NOMO-1 (cell line): ENCODE measurements at regions not wholly inside any gene's neighbourhood (a gene's known extent, or its start where the extent isn't known, plus 50 kb on each side); places are given as distances from the start of the nearest gene placed in this dataset.

Experiments
- DNase-seq, 2 experiments: peaks; one replicate each; lab custom pipeline; 2025; ENCODE audit not compliant: unreplicated experiment in 2 of 2; lab: John Stamatoyannopoulos, UW

GRCh38 chr6:22621701-22622100 is 52.3 kb downstream of the HDGFL1 start:
- DNase-seq = no peak

- no peak for DNase-seq
Observed at GRCh38 chr6:22622351-22622750, 53.0 kb downstream of the HDGFL1 start.

GRCh38 chr6:22622813-22623212 is 53.4 kb downstream of the HDGFL1 start:
- no peak for DNase-seq

- DNase-seq = no peak
Observed at GRCh38 chr6:22627644-22628043, 58.3 kb downstream of the HDGFL1 start.

GRCh38 chr6:22631091-22631490 is 61.7 kb downstream of the HDGFL1 start:
- no peak for DNase-seq

- DNase-seq = no peak
Observed at GRCh38 chr6:22632581-22633145, 63.3 kb downstream of the HDGFL1 start.

- no peak for DNase-seq
Observed at GRCh38 chr6:22636452-22636851, 67.1 kb downstream of the HDGFL1 start.

GRCh38 chr6:22637782-22638181 is 68.4 kb downstream of the HDGFL1 start:
- DNase-seq = no peak

GRCh38 chr6:22638320-22638719 is 69.0 kb downstream of the HDGFL1 start:
- DNase-seq = no peak

GRCh38 chr6:22642254-22642653 is 72.9 kb downstream of the HDGFL1 start:
- DNase-seq = no peak

- no peak for DNase-seq
Observed at GRCh38 chr6:22643780-22644179, 74.4 kb downstream of the HDGFL1 start.

GRCh38 chr6:22647719-22648118 is 78.4 kb downstream of the HDGFL1 start:
- no peak for DNase-seq

- no peak for DNase-seq
Observed at GRCh38 chr6:22651731-22652130, 82.4 kb downstream of the HDGFL1 start.

GRCh38 chr6:22653980-22654610 is 84.7 kb downstream of the HDGFL1 start:
- DNase-seq = no peak

GRCh38 chr6:22656706-22657351 is 87.5 kb downstream of the HDGFL1 start:
- DNase-seq = no peak

- DNase-seq = no peak
Observed at GRCh38 chr6:22657352-22657980, 88.1 kb downstream of the HDGFL1 start.

GRCh38 chr6:22658183-22658582 is 88.8 kb downstream of the HDGFL1 start:
- DNase-seq = no peak

GRCh38 chr6:22658934-22659333 is 89.6 kb downstream of the HDGFL1 start:
- DNase-seq = no peak

- DNase-seq = no peak
Observed at GRCh38 chr6:22664968-22665367, 95.6 kb downstream of the HDGFL1 start.

- no peak for DNase-seq
Observed at GRCh38 chr6:22666021-22666420, 96.7 kb downstream of the HDGFL1 start.

GRCh38 chr6:22666586-22666985 is 97.2 kb downstream of the HDGFL1 start:
- DNase-seq = no peak

- DNase-seq = no peak
Observed at GRCh38 chr6:22667855-22668254, 98.5 kb downstream of the HDGFL1 start.
